ENCODE measurements at regions not wholly inside any gene's neighbourhood (a gene's known extent, or its start where the extent isn't known, plus 50 kb on each side); places are given as distances from the start of the nearest gene placed in this dataset.

DNA sequence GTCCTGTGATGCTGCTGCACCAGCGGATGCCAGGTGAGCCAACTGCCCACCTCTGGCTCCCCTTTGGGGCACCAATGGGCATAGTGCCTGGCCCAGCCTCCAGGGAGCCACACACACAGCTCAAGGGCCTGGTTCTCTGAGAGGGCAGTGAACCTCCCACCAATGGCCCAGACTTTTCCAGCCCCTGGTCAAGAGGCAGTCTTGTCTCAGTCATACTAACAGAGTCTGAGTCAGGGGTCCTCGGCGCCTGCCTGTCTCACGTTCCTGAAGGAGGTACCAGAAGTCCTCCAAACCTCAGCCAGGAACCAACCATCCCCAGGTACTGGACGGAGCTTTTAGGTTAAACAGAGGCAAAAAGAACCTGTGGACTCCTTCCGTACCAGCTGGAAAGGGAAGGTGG lies 121.1 kb downstream of the C5orf15 start:
- in situ Hi-C loops (cut with MboI; ENCODE audit: low pct_unique_long_range_greater_than_20kb, low sequenced_read_pairs, unreplicated experiment): no loop called here
- TF ChIP-seq, protein P1, sequence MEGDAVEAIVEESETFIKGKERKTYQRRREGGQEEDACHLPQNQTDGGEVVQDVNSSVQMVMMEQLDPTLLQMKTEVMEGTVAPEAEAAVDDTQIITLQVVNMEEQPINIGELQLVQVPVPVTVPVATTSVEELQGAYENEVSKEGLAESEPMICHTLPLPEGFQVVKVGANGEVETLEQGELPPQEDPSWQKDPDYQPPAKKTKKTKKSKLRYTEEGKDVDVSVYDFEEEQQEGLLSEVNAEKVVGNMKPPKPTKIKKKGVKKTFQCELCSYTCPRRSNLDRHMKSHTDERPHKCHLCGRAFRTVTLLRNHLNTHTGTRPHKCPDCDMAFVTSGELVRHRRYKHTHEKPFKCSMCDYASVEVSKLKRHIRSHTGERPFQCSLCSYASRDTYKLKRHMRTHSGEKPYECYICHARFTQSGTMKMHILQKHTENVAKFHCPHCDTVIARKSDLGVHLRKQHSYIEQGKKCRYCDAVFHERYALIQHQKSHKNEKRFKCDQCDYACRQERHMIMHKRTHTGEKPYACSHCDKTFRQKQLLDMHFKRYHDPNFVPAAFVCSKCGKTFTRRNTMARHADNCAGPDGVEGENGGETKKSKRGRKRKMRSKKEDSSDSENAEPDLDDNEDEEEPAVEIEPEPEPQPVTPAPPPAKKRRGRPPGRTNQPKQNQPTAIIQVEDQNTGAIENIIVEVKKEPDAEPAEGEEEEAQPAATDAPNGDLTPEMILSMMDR (IDR thresholded peaks at IDR 0.05; ENCODE audit: extremely low read depth, insufficient read depth, missing control alignments): no peak

DNA sequence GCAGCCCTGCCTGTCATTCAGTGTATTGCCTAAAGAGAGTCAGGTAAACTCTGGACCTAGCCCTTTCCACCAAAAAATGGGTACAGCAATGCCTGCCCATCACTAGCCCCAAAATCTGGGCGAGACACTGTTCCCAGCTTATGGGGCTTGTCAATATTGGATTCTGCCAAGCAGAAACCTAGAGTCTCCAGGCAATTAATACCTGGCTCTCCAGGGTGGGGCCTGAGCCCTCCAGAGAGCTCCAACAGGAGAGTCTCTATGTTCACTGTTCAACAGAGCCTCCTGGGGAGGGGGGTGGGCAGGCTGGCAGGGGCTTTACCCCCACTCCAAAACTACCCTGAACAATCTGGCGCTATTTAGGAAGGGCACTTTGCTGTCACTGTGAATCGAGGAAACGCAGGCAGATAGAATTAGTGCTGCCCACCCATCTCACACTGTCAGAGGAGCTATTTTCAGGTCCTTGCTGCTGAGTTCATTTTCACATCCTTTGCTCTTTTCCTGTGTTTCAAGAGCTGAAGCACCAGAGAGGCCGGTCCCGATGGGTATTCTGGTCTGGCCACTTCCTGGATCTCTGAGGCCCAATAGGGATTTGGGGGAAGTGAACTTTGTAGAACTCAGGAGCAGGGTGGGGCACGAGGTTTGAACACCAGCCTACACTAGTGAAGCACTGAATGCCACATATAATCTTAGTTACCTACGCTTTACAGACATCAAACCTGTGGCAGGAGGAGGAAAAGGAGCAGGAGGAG lies 121.8 kb downstream of the C5orf15 start:
- TF ChIP-seq, protein P1 (IDR thresholded peaks at IDR 0.05; ENCODE audit: extremely low read depth, insufficient read depth, missing control alignments): no peak
- DNase-seq (ENCODE audit: low spot score): peak; percentile 33
- in situ Hi-C loops (cut with MboI; ENCODE audit: low pct_unique_long_range_greater_than_20kb, low sequenced_read_pairs, unreplicated experiment): no loop called here

More for the DNA sequence above, 121.1 kb downstream of the C5orf15 start:
- DNase-seq (ENCODE audit: low spot score): no peak

DNA sequence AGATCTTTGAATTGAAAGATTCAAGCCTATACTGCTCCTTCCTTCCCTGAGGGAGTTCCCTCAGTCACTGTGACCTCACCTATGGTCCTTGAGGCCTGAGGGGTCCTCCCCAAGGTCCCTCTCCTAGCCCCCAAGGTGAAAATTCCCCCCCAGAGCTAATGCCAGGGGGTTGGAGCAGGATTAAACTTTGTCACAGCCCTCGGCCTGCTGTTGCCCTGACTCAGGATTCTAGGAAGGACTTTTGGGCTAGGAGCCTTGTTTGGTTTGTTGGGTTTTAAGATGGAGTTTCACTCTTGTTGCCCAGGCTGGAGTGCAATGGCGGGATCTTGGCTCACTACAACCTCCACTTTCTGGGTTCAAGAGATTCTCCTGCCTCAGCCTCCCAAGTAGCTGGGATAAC lies 123.2 kb downstream of the C5orf15 start:
- TF ChIP-seq, protein P1 (IDR thresholded peaks at IDR 0.05; ENCODE audit: extremely low read depth, insufficient read depth, missing control alignments): no peak
- no peak for DNase-seq (ENCODE audit: low spot score)
- in situ Hi-C loops (cut with MboI; ENCODE audit: low pct_unique_long_range_greater_than_20kb, low sequenced_read_pairs, unreplicated experiment): no loop called here

DNA sequence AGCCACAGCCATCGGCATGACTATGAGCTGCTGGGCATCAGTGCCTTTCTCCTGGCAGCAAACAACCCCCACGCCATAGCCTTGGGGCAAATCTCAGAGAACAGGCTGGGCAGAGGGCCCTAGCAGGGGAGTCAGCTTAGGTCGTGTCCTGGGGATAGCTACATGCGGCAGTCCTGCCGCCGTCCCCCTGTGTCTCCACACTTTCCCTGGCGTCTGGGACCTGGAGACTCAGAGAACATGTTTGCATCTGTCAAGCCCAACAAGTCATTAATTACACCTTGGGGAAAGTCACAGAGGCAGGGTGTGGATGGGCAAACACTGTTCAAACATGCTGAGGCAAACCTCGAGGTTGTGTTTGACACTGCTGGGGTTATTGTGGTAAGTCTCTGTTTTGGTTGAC lies 123.6 kb downstream of the C5orf15 start:
- no peak for DNase-seq (ENCODE audit: low spot score)
- in situ Hi-C loops (cut with MboI; ENCODE audit: low pct_unique_long_range_greater_than_20kb, low sequenced_read_pairs, unreplicated experiment): no loop called here
- TF ChIP-seq, protein P1 (IDR thresholded peaks at IDR 0.05; ENCODE audit: extremely low read depth, insufficient read depth, missing control alignments): no peak

DNA sequence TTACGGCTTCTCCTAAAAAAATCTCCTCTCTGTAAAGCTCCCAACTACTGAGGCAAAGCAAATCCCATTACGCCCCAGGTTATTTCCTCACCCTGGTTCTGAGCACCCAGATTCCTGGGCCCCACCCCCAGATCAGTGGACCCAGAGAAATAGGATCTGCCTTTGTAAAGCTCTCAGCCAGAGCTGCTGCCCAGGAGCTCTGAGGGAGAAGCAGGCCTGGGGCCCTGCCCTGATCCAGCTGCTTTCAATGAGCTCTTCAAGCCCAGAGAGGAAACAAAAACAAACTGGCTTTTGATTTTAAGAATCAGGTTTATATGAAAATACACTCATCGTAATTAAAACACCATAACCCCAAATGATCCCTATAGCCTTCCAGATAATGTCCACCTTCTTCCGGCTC lies 124.5 kb downstream of the C5orf15 start:
- TF ChIP-seq, protein P1 (IDR thresholded peaks at IDR 0.05; ENCODE audit: extremely low read depth, insufficient read depth, missing control alignments): no peak
- no peak for DNase-seq (ENCODE audit: low spot score)
- in situ Hi-C loops (cut with MboI; ENCODE audit: low pct_unique_long_range_greater_than_20kb, low sequenced_read_pairs, unreplicated experiment): no loop called here

DNA sequence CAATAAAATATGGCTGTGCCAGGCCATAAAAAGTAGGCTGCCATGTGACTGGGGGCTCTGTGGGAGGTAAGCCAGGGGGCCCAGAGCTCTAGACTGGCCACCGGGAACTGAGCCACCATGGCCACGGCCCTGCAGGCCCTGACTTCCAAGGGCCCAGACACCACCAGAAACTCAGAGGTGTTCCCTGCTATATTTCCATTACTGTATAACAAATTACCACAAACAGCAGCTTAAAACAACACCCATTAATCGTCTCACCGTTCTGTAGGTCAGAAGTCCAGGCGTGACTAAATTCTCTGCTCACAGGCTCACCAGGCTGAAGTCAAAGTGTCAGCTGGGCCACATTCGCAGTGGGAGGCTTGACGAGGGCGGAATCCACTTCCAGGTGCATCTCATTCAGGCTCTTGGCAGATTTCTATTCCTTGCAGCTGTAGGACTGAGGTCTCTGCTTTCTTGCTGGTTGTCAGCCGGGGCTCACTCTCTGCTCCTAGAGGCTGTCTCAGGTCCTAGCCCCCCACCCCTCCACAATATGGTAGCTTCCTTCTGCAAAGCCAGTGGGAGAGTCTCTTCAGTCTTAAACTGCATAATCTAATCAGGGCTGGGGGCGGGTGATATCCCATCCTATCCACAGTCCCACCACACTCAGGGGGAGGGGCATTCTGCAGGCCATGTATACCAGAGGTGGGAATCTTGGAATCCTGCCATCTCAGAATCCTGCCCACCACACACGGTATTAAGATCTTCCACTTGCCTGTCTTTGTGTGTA lies 125.4 kb downstream of the C5orf15 start:
- TF ChIP-seq, protein P1 (IDR thresholded peaks at IDR 0.05; ENCODE audit: extremely low read depth, insufficient read depth, missing control alignments): no peak
- in situ Hi-C loops (cut with MboI; ENCODE audit: low pct_unique_long_range_greater_than_20kb, low sequenced_read_pairs, unreplicated experiment): no loop called here
- no peak for DNase-seq (ENCODE audit: low spot score)

All from GM13977 (cell line).